DOHH2 (cell line): ENCODE measurements at regions not wholly inside any gene's neighbourhood (a gene's known extent, or its start where the extent isn't known, plus 50 kb on each side); places are given as distances from the start of the nearest gene placed in this dataset.

Experiments
- CTCF ChIP-seq: fragments of 200-600 bp; sonication (generic); IDR thresholded peaks from one replicate; pipeline ENCODE4 v1.5.1; 2014; ENCODE audit warnings: antibody characterized with exemption, mild to moderate bottlenecking, low read depth, low read length; ENCODE audit not compliant: poor library complexity, severe bottlenecking
- EZH2phosphoT487 ChIP-seq: fragments of 200-600 bp; sonication (generic); IDR thresholded peaks from 2 replicates; pipeline ENCODE4 v1.6.1; 2017; ENCODE audit warnings: borderline replicate concordance, mild to moderate bottlenecking, antibody characterized with exemption, low read length, moderate library complexity, mixed read lengths

- TF ChIP-seq CTCF (no peak), EZH2phosphoT487 (no peak)
Measured at GRCh38 chr5:63495225-63495624, 467.0 kb downstream of the HTR1A start.
